Right lobe of liver (tissue), 4 donors: ENCODE measurements at regions not wholly inside any gene's neighbourhood (a gene's known extent, or its start where the extent isn't known, plus 50 kb on each side); places are given as distances from the start of the nearest gene placed in this dataset.

Experiments used
- CTCF ChIP-seq, 4 donors: fragments of 200-600 bp in 3 of 4; fragments of 450-650 bp in 1 of 4; IDR thresholded peaks; one replicate each; pipeline versions ENCODE4 v1.5.1 to v1.8.0; 2016 to 2022; ENCODE audit warnings: antibody characterized with exemption in 4 of 4, mild to moderate bottlenecking in 2 of 4
- POLR2A ChIP-seq: fragments of 450-650 bp; IDR thresholded peaks from one replicate; pipeline ENCODE4 v1.6.1; 2017; ENCODE audit warnings: antibody characterized with exemption, mild to moderate bottlenecking
- donor health status: DM: no; HTN: no; CAD: no.
- donor health status: DM: no; HTN: no; CAD: no.
- donor health status: DM: no; HTN: yes; CAD: no.

GRCh38 chr6:24988562-24988961 is 52.8 kb upstream of the RIPOR2 start:
- TF ChIP-seq CTCF (IDR thresholded peaks at IDR 0.05): no peak
- no peak for TF ChIP-seq POLR2A
